ENCODE measurements at regions not wholly inside any gene's neighbourhood (a gene's known extent, or its start where the extent isn't known, plus 50 kb on each side); places are given as distances from the start of the nearest gene placed in this dataset.
A peak's percentile ranks its signal among the peaks of the same experiment; 100 is the strongest.
"Not testable (repeated sequence)": the region's sequence is repeated elsewhere in the genome, so short reads cannot be mapped to it uniquely, and the experiment has no call there.

DNA sequence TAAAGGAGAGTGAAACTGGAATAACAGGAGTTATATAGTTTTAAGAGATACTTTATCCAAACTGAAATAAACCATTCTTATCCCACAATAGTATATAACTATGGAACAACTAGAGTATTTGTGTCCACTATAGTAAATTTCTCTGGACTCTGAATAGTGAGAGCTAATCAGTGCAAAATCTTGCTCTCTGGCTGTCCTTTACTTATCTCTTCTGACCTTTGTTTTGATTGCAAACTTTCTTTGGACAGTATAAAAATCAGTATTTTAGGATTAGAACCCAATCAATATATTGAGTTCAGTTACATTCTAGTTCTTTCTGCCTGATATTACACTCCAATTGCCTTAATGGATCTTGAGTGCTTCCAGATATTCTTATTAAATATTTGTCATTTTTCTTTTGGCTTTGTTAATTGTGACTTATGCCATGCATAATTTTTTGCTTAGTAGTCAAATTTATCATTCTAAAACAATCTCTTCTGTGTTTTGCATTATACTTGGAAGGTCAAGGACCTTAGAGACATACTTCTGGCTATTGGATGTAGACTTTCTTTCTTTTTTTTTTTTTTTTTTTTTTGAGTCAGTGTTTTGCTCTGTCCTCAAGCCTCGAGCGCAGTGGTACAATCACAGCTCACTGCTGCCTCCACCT lies 89.9 kb upstream of the AMN1 start:
- DNase-seq, result no peak

DNA sequence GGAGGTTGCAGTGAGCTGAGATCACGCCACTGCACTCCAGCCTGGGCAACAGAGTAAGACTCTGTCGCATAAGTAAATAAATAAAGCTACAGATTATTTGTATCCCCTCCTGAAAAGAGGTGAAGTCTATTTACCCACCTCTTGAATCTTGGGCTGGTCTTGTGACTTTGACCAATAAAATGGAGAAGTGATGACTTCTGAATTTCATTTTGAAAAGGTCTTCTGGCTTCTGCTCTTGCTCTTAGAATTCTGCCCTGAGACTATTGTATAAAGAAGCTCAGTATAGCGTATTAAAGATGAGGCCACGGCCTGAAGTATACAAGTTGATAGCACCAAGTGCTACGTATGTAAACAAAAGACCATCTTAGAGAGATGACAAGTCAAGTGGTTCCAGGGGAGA lies 88.3 kb upstream of the AMN1 start:
- no peak for DNase-seq

DNA sequence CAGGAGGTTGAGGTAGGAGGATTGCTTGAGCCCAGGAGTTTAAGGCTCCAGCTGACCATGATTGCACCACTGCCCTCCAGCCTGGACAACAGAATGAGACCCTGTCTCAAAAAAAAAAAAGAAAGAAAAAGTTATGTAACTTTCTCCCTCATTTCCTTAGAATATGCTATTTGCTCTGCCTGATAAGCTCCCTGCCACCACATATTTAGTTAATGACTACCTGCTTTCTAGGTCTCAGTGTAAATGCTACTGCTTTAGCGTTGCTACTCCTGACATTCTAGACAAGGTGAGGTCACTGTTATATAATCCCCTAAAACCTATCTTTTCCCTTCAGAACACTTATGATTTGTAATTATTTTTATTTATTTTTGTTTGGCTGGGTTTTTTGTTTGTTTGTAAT lies 86.3 kb upstream of the AMN1 start:
- no peak for DNase-seq

DNA sequence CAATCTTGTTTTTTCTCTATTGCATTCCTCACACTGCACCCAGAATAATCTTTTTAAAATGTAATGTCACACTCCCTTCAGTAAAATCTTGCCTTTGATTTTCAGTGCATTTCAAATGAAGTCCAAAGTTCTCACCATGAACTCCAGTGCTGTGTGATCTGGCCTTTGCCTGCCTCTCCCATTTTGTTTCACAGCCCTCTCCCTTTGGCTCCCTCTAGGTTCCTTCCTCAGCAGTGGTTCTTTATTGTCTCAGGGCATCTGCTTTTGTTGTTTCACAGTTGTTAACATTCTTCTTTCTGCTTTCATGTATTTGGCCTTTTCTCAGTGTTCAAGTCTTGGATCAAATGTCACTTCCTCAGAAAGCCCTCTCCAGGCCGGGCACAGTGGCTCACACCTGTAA lies 84.5 kb upstream of the AMN1 start:
- no peak for DNase-seq

DNA sequence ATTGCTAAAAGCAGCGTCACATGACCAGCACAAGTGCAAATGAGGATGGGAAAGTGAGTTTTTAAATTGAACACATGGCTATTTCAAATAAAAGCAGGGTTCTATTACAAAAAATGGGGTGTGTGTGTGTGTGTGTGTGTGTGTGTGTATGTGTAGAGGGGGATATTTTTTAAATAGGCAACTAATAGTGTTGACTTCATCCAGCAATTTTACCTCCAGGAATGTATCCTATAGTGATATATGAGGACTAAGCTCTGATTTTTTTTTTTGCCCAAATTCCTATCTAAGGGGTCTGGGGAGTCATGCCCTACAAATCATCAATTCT lies 78.9 kb upstream of the AMN1 start:
- DNase-seq, result no peak

DNA sequence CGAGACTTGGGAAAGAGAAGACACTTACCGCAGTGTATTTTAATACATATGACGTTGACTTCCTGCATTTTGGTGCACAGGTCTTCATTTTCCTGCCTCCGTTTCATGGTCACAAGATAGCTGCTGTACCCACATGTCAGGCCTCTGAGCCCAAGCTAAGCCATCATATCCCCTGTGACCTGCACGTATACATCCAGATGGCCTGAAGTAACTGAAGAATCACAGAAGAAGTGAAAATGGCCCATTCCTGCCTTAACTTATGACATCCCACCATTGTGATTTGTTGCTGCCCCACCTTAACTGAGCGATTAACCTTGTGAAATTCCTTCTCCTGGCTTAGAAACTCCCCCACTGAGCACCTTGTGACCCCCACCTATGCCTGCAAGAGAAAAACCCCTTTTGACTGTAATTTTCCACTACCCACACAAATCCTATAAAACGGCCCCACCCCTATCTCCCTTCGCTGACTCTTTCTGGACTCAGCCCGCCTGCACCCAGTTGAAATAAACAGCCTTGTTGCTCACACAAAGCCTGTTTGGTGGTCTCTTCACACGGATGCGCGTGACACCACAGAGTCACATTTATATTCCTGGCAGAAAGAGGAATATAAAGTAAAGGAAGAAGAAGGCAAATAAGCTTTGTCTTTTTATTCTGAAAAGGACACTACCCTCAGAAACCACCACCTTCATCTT lies 78.4 kb upstream of the AMN1 start:
- not testable (repeated sequence) for DNase-seq

DNA sequence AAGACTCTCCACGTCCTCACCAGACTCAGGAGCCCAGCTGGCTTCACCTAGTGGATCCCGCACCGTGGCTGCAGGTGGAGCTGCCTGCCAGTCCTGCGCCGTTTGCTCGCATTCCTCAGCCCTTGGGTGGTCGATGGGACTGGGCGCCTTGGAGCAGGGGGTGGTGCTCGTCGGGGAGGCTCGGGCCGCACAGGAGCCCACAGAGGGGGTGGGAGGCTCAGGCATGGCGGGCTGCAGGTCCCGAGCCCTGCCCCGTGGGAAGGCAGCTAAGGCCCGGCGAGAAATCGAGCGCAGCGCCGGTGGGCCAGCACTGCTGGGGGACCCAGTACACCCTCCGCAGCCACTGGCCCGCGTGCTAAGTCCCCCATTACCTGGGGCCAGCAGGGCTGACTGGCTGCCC lies 76.9 kb upstream of the AMN1 start:
- not testable (repeated sequence) for DNase-seq

DNA sequence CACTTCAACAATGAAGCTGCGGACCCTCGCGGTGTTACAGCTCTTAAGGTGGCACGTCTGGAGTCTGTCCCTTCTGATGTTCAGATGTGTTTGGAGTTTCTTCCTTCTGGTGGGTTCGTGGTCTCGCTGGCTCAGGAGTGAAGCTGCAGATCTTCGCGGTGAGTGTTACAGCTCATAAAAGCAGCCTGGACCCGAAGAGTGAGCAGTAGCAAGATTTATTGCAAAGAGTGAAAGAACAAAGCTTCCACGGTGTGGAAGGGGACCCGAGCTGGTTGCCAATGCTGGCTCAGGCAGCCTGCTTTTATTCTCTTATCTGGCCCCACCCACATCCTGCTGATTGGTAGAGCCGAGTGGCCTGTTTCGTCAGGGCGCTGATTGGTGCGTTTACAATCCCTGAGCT lies 75.9 kb upstream of the AMN1 start:
- not testable (repeated sequence) for DNase-seq

DNA sequence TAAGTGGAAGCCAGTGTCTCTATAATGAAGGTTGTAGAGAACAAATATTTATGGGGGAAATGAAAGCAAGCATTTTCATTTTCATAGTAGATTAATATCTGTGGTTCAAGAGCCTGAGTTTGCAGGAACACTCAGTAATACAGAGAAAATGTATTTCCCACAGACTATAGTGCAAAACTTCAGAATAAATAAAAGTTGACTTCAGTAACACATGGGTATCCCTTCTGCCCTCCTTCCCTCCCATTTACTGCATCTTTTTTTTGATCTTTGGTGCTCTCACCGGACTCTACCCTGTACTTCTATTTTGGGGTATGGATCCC lies 75.3 kb upstream of the AMN1 start:
- no peak for DNase-seq

DNA sequence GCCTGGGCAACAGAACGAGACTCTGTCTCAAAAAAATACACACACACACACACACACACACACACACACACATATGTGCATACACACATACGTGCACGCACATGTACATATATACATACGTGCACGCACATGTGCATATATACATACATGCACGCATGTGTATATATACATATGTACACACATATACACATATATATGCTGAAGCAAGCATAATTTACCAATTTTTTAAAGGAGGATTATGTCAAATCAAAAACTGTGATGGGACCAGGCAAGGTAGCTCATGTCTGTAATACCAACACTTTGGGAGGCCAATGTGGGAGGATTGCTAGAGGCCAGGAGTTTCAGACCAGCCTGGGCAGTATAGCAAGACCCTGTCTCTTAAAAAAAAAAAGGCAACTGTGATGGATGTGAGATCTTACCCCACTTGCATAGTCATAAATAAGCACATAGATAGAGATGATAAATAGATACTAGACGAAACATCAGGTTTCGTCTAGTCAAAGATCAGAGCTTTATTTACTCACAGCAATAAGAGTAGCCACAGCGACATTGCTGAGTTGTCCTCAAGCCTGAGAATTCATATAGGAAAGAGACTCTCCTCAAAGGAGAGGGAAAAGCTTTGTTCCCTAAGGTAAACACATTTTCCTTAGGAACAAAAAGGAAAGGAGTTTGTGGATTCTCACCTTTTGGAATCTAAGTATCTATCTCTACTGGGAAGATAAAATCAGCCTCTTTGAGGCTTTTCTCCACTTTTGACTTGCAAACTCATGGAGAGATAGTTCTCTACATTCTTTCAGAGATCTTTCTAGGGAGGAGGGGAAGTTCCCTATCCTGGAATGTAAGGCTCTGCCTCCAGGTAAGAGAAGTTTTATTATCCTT lies 74.7 kb upstream of the AMN1 start:
- DNase-seq, result no peak

DNA sequence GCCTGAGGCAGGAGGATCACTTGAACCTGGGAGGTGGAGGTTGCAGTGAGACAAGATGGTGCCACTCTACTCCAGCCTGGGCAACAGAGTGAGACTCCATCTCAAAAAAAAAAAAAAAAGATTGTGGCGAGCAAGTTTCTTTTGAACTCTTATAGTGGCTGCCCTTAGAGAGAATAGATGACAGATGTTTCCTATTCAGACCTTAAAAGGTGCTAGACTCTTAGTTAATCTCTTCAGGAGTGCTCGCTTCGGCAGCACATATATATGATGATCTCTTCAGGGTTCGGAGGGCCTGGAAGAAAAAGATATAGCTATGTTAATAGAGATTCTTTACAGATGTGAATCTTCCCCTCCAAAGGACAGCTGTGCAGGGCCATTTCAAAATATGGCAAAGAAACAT lies 73.1 kb upstream of the AMN1 start:
- no peak for DNase-seq

DNA sequence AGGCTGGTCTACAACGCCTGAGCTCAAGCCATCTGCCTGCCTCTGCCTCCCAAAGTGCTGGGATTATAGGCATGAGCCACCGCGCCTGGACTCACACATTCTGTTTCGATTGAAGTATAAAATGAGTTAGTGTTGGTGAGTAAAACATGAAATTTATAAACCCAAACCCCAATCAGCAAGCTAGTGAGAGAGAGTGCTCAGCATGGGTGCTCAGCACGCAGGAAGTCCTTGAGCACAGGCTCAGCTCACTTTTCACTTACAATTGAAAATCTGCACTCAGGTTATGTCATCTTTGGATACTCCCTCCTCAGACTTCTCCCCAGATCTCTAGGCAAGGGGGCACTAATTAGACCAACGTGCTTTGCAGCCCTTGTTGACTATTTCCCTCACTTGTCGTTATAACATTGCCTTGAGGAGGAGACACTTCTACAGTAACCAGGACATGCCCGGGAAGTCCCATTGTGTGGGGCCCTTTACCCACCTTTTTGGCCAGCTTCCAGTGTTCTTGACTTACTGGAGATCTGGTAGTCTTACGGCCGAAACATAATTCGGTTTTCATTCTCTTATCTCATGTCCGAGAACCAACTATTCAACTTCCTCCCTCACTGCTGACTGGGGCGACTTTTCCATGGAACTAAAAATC lies 68.5 kb upstream of the AMN1 start:
- DNase-seq, result no peak

DNA sequence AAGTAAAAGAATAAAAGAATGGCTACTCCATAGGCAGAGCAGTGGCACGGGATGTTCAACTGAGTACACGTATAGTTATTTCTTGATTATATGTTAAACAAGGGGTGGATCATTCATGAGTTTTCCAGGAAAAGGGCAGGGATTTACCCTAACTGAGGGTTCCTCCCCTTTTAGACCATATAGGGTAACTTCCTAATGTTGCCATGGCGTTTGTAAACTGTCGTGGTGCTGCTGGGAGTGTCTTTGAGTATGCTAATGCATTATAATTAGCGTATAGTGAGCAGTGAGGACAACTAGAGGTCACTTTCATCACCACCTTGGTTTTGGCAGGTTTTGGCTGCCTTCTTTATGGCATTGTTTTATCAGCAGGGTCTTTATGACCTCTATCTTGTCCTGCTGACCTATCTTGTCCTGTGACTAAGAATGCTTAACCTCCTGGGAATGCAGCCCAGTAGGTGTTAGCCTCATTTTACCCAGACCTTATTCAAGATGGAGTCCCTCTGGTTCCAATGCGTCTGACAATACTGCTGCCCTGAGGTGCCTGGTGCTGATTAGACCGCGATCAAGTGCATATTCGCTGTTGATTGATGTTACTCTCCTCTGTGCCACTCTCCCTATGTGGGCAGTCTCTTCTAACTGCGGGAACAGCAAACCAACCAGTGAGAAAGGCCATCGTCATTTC lies 67.6 kb upstream of the AMN1 start:
- DNase-seq, result no peak

DNA sequence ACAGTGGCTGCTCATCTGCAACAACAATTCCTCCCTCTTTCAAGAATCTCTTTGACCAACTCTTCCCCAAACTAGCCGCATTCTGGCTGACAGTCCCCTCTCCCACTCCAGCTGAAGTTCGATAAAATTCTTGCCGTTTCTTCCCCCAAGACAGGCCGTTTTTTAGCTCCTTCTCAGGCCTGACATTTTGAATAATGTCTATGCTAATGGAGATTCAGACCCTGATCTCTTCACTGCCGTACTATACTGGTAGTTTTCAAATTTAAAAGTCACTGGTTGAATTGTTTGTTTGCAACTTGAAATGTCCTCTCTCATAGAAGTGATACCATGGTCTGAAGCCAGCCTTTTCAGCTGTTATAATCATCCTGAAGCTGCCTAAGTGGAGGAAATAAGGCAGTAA lies 65.9 kb upstream of the AMN1 start:
- DNase-seq, result no peak

DNA sequence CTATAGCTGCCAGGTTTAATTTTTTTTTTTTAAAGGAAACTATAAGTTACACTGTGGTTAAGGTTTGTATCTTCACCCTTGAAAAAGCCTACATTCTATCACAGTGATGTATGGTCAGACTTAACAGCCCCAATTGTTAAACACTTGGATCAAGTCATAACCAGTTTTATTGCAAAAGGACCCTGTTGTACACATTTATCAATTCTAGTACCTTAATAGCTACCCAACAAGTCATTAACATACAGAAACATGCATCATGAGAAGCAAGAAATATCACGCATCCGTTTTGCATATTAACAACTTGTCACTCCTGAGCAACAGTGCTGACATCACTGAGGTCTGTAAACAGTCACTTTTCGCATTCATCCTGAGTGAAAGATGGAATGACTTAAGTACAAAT lies 62.4 kb upstream of the AMN1 start:
- DNase-seq, result not testable (repeated sequence)

DNA sequence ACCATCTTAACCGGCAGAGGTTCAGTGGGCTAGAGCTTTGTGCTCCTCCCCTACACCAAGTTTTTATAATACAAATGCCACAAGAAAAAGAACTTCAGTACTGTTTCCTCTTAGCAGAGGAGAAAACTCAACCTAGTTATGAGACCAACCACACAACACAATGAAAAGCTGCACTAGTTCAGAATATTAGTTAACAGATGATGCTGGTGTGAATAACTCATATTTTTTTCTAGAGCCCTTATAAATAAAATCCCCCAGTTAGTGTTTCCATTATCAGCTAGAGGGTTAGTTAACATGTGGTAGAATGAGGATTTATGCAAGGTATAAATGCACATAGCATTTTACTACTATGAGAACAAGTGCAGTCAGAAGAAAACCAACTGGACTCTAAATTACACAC lies 61.9 kb upstream of the AMN1 start:
- DNase-seq, result no peak

DNA sequence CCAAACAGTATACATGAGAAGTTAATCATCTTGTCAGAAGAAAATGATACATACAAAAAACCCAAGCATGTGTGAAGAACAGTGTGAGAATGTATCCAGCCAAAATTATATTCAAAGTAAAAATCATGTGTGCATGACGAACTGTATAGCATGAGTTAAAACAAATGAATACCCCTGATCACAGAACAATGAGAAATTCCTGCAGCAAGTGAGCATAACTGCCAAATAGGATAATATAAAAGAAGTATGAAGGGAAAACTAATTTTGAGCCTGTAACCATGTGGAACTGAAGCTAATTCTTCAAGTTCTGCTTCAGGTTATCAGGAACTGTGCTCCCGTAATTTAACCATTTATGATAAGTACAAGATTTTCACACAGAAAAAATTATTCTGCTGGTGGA lies 56.5 kb upstream of the AMN1 start:
- DNase-seq, result no peak

DNA sequence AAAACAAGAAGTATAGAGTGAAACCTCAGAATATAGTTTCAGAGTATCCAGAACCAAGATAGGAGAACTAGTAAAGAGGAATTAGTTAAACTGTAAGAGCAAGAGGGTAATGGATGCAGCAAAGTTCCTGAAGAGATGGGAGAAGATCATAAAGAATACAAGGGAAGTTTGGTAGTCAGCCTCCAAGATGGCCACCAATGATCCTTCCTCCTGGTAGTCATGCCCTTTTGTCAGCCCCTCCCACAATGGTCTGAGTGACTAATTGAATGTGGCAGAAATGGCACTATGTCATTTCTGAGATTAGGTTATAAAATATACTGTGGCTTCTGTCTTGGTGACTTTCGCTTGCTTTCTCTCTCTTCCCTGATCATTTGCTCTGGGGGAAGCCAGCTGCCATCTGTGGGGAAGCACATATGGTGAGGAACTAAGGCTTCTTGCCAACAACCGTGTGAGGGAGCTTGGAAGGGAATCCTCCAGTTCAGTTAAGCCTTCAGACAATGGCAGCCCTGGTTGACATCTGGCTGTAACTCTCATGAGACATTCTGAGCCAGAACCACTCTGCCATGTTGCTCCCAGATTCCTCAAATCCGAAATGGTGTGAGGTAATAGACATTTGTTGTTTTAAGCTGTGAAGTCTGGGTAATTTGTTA lies 55.3 kb upstream of the AMN1 start:
- peak; percentile 99 for DNase-seq

DNA sequence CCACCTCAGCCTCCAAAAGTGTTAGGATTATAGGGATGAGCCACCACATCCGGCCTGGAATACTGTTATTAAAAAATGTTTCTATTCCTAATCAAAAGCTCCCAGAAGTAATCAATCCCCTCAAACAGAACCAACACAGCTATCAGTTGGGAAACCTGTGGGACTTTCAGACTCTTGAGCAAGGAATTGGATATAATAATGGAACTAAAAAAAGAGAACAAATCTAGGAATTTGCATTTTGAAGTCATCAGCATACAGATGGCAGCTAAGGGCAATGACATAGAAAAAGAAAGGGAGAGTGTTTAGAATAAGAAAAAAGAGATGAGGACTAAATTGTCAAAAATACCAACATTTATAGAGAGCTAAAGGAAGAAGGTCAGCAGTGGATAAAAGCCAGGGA lies 54.7 kb upstream of the AMN1 start:
- no peak for DNase-seq

DNA sequence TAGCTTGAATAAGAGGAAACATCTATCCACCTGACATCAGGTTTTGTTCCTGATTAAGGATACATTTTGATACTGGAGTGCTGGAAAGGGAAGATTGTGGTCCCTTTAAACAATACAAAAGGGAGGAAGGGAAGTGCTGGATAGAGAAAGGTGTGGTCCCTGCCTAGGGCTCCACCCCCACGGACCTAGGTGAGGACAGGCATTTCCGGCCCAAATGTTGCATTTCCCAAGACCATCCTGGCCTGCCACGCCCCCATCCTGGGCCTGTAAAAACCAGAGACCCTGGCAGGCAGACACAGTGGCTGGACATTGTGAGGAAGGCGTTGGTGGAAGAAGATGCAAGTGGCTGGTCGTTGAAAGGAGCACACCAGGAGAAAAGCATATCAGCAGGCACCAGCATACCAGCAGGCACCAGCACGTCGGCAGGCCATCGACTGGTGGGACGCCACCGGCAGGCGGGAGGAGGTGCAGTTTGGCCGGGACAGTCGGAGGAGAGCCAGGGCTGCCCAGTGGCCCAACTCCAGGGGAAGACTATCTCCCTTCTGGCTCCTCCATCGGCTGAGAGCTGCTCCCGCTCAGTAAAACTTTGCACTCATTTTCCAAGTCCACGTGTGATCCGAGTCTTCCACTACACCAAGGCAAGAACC lies 53.2 kb upstream of the AMN1 start:
- DNase-seq, result no peak

DNA sequence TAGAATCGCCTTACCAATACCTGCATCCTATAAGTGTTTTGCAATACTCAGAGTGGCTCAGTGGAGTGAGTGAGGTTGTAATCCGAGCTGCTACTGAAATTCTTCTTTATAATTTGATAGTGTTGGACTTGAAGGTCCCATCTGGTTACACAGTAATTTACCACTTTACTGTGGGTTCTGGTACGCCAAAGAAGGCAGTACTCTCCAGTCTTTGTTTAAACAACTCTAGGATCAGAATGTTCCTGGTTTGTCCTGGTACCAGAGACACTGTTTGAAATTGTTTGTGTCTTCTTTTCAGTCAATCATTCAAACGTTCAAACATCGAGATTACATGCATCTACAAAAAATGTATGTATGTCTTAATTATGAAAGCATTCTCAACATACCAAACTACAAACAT lies 51.3 kb upstream of the AMN1 start:
- no peak for DNase-seq

DNA sequence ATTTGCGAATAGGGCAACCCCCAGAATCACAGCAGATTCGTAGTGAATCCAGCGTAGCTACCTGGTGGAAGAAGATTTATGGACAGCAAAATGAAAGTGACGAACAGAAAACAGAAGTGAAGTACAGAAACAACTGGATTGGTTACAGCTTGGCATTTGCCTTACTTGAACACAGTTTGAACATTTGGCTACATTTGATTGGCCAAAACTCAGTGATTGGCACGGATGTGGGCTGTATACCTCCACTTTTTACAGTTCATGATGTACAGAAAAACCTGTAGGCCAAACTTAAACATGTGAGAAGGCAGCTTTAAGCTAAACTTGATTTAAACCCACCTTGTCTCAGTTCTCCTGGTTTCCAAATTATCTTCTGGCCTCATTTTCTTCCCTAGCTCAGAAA lies 49.9 kb upstream of the AMN1 start:
- DNase-seq, result no peak

Data from NCI-H1694 (cell line).